AG08396 (cell line): ENCODE measurements at regions not wholly inside any gene's neighbourhood (a gene's known extent, or its start where the extent isn't known, plus 50 kb on each side); places are given as distances from the start of the nearest gene placed in this dataset.

Source experiments
- DNase-seq: peaks from one replicate; pipeline ENCODE4 v3.0.0; 2012; ENCODE audit warnings: low spot score, mixed read lengths

DNA sequence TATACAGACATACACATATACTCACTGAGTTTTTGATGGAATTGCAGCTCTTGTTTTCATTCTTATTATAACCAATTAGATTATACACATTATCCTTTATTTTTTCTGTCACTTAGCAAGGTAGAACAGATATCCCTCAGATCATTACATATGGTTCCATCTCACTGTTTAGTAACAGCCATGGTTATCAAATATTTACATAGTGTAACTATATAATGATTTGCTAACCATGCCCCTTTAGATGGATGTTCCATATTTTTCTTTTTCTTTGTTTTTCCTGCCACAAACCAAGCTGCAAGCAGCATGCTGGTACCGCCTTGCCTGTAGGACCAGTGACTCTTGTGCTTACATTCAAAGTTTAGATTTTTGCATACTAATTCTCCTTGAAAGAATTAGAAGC lies 163.4 kb upstream of the NFE2L3 start:
- no peak for DNase-seq

DNA sequence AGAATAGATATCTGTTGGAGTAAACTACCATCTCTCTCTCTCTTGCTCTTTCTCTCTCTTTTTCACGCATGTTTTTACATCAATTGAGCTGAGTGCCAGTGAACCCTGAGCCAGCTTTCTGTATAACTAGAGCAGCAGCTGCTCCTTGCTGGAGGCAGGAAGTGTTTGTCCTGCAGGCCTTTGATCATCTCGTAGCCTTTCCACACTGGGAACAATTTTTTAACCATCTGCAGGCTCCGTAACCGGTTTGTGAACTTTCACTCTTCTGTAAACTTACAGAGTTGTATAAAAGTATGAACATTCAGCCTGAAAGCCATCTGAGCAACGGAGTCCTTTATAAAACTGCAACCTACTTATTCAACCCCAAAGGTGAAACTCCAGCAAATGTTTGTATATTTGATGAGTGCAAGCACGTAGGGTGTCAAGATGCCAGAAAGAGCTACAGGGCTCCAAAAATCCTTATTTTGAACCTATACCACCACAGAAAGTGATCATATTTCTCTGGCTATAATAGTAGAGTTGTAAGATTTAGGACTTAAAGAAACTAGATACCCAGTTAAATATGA lies 162.8 kb upstream of the NFE2L3 start:
- DNase-seq: no peak

DNA sequence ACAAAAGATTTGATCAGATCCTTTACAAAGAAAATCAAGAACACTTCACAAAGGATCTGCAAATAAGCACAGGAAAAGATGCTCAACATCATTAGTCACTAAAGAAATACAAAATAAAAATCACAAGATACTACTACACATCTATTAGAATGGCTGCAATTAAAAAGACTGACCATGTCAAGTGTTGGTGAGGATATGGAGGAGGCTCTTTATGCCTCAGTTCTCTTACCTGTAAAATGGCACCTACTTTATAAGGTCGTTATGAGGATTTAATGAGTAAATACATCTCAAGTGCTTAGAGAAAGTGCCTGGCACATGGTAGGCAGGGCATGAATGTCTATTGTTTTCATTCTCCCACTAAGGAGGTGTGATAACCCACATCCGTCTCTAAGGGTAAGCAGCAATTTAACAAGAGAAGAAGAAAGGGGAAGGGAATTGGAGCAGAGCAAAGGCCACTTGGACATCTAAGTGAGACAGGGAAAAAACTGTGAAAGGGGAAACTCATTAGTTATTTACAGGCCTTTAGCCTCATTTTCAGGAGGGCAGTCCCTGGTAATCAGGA lies 157.5 kb upstream of the NFE2L3 start:
- DNase-seq: no peak

DNA sequence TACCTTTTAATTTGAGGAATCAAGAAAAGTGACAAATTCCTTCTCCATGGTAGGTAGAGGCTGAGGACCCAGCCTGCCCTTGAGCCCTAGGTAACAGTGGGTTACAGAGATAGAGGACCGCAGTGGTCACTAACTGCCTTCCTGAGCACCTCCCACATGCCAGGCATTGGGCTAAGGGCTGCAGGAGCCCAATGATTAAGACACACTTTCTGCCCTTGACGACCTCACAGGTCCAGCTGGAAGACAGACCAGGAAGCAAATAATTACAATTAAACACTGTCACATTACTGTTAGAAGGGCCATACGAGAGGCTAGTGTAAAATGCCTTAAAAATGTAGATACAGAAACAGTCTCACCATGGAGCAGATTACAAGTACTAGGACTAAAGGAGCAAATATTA lies 156.8 kb upstream of the NFE2L3 start:
- DNase-seq: no peak

DNA sequence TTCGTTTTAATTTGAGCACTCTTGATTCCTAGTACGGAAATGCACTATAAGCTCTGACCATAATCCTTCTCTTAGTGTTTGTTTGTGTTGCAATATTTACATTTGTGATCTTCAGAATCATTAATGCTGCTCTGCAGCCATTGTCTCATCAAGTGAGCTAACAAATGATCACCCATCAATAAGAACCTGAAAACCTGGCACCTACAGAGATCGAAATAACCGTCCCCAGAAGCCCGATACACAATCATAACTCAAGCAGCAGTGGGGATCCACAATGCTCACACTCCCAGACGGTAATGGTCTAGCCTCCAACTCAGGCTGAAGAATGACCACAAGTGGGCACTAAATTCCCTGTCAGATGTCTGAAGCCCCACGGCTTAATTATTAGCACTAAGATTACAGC lies 156.0 kb upstream of the NFE2L3 start:
- DNase-seq: no peak

DNA sequence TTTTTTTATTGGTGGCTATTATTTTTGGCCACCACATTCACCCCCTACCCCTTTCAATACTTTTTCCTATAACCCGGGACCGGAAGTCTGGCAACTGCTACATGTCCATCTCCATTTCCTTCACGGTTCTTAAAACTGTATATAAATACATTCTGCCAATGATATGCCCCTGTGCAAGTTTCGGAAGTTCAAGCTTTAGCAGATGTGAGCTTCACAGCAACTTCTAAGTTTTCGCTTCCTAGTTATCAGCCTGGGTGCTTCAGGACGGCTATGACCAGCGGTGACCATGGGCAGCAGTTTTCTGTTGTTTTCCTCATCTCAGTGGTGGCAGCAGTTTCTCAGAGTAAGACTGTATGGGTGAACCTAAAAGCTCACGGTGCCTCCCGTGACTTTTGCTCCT lies 153.5 kb upstream of the NFE2L3 start:
- no peak for DNase-seq

DNA sequence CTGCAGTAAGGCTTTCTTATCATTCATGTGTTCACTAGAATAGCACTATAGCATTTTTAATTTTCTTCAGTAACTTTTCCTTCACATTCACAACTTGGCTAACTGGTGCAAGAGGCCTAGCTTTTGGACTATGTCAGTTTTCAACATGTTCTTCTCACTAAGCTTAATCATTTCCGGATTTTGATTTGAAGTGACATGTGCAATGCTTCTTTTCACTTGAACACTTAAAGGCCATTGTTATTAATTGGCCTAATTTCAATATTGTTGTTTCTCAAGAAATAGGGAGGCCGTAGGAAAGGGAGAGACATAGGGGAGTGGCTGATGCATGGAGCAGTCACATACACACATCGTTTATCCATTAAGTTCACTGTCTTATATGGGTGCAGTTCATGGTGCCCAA lies 151.2 kb upstream of the NFE2L3 start:
- DNase-seq: no peak

DNA sequence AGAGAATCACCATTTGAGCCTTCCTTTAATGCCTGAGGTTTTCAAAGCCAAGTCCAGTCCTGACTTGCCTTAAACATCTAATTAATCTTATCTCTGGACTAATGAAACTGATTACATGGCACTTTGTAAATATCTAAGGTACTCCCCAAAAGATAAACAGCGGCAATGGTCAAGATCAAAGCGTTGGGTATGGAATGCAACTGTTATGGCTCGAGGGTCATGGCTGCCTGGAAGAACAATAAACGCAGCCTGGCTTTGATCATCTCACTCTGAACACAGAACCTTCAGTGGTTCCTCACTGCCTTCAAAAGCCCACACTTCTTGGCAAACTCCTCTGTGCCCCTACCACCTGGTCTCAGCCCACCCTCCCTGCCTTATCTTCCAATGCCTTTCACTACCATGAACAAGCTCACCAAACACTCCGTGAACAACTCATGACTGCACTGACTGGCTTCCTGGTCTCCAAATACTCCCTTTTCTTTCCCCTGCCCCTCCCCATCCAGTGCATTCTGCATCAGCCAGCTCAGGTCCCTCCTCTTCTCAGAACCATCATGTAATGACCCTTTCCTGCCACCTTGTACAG lies 150.2 kb upstream of the NFE2L3 start:
- no peak for DNase-seq

DNA sequence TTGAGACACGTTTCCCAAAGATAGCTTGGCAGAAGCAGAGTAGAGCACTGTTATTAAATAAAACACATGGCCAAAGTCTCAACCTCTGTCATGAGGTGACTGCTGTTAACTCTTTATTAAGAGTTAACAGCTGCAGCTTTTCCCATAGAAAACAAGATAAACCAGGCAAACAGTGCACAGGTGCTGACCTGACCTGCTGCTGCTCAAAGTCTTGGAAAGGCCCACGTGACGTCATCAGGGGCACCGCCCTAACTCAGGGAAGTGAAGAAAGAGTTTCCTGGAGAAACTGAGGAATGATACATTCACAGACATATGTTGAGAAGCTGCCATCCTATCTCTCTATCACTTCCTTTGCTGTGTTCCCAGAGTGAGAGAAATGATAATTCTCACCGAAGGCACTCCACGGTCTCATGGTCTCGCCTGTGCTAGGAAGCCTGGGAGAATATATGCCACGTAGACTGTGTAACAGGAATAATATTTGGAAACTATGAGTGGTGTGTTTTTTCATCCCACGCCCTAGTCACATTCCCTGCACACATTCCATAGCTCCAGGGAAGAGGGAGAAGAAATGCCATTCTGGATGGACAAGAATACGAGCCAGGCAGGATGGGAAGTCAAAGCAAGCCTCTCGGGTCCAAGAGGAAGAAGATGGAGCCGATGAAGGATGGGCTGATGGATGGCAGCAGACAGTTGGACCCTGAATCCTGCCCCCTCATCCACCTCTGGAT lies 146.2 kb upstream of the NFE2L3 start:
- no peak for DNase-seq

DNA sequence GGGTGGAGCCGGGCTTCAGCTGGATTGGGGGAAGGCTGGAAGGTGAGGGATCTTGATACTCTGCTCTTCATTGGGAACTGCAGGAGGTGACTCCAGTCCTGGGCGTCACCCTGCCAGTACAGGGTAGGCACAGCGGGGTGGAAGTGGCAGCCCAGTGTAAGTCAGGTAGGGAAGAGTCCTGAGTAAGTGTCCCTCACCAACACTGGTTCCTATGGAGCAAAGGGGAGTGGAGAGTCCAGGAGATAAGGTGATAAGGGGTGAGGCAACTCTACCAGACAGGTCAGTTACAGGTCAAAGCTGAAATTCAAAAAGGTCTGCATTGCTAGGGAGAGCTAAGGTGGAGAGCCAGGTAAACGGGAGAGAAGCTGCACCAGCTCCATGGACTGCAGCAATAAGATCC lies 145.6 kb upstream of the NFE2L3 start:
- DNase-seq: no peak

DNA sequence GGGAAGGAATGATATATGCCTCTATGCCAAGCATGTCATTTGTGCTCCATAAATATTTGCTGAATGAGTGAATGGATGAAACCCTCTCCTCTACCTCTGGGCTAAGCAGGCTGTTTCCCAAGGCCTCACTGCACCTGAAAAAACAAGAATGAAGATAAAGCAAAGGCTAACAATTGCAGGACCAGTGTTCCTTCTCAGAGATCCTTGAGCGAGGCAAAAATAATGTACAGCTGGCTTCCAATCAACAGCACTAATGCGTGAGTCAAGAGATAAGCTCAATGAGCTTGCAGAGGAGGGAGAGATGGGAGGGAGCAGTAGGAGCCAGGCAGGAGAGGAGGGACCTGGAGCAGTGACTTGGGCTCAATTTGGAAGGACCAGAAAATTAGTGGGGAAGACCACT lies 144.5 kb upstream of the NFE2L3 start:
- DNase-seq: no peak

DNA sequence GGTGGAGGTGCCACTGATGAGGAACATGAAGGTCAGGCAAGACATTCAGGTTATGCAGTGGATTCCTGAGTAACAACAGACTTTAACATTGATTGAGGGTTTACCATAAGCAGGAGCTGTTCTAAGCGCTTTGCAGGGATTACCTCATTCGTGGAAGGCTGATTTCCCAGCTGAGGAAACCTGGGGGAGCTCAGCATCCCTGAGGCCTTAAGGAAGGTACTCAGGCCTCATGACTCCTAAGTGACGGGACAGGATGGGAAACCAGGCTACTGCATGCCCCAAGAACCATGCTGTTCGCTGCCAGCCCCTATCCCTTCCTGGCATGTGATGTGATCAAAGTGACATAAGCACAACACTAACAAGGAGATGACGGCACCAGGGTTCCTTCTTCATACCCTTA lies 143.6 kb upstream of the NFE2L3 start:
- no peak for DNase-seq

DNA sequence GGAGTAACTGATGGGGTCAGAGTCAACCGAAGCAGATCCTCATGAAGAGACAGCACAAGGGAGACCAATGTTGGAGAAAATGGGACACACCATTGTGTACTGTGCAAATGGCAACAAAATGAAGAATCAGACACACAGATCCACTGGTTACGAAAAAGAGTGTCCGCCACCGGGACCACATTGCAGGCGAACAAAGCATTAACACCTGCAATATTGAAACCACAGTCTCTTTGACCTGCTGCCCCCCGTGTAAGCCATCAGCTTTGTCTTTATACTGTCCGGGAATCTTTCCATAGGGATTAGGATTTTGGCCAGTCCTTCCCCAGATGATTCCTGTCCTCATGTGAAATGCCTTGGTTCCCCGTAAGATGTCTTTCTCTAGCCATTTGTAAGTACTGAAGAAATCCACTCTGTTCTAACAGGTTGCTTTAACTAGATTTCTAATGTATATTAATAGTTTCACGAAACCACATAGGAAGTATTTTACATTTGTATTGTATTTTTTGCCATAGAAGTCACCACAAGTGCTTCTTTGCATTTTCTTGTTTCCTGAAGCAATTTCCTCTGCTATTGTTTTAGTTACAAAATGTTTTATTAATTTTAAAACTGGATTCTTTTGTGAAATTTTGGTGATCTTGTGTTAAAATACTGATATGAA lies 140.8 kb upstream of the NFE2L3 start:
- no peak for DNase-seq

DNA sequence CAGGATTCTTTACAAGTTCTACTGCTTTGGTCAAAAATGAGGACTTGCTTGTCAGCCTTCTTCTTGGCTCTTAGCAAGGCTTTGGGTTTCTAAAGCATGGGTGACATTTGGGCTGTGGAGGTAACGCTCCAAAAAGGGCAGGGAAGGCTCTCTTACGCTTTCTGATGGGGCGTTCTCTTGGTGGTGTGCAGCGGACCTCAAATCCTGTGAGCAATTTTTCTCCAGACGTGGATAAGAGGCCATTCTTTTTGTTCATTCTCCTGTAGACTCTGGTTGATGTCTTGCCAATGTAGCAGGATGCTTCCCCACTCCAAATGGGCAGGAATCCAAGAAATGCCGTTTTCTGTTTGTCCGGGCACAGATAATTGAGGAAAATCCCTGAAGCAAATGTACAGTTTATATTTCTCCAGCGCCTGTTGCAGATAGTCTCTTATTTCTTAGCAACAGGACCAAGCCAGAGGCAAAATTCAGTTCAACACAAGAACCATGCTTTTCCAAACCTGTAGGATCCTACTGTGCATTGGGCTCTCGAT lies 138.4 kb upstream of the NFE2L3 start:
- no peak for DNase-seq

DNA sequence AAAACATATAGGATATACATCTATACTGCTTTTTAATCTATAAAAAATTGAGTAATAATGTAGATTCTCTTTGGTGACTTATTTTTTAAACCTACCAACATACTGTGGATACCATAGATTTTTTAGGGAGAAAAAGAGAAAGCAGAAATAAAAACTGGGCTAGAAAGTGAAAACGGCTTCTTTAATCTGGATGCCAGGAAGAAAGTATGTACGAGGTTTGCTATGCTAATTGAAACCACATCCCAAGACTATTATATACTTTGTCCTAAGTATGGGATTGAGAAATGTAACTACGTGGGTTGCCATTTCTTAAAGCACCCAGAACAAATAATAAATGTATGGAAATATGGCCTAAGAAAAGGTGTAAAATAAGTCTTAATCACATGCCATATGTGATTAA lies 129.0 kb upstream of the NFE2L3 start:
- no peak for DNase-seq

DNA sequence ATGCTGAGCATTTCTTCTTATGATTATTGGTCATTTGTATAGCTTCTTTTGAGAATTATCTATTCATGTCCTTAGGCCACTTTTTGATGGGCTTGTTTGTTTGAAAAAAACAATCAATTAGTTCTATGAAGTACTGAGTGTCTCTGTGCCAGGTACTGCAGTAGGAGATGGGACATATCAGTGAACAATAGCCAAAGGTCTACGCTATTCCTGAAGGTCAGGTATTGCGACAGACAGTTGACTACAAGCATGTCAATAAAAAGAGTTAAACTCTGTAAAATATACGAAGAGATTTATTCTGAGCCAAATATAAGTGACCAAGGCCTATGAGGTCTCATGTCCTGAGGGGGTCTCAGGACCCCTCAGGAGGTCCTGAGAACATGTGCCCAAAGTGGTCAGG lies 122.1 kb upstream of the NFE2L3 start:
- DNase-seq: no peak

DNA sequence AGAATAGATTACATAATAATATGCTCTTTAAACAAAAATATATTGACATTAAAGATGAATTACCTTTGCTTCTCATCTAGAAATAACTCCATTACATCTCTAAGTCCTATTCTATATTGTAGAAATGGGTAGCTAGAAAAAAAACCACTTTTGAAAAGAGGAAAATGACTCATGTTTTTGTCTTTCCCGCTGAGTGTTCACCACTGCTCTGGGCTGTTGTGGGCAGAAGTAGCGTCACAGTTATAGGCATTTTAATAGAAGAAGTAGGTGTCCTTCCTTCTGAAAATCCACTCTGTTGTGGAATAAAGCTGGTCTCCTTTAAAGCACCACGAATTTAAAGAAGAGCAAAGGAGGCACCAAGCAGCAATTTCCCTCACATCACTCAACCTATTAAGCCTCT lies 117.6 kb upstream of the NFE2L3 start:
- no peak for DNase-seq

DNA sequence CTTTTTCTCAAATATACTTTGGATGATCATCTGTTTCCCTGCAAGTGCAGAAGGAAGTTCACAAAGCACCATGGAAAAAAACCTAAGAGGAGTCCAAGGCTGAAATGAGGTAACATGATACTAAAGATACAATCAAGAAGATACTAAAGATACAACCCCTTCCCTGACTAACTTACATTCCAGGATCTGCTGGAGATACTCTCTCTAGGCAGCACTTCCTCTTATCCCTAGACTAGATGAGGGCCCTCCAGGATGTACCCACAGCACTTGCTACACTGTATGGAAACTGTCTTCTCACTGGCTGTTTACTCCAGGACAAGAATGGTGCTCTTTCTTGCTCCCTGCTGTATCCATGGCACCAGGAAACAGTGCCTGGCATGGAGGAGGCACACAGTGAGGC lies 116.4 kb upstream of the NFE2L3 start:
- DNase-seq: no peak

DNA sequence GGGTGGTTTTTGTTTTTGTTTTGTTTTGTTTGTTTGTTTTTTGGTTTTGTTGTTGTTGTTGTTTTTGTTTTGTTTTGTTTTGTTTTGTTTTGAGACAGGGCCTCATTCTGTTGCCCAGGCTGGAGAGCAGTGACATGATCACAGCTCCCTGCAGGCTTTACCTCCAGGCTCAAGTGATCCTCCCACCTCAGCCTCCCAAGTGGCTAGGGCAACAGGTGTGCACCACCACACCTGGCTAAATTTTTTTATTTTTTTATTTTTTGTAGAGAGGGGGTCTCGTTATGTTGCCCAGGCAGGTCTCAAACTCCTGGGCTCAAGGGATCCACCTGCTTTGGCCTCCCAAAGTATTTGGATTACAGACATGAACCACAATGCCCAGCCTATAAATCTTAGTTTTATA lies 115.9 kb upstream of the NFE2L3 start:
- DNase-seq: no peak

DNA sequence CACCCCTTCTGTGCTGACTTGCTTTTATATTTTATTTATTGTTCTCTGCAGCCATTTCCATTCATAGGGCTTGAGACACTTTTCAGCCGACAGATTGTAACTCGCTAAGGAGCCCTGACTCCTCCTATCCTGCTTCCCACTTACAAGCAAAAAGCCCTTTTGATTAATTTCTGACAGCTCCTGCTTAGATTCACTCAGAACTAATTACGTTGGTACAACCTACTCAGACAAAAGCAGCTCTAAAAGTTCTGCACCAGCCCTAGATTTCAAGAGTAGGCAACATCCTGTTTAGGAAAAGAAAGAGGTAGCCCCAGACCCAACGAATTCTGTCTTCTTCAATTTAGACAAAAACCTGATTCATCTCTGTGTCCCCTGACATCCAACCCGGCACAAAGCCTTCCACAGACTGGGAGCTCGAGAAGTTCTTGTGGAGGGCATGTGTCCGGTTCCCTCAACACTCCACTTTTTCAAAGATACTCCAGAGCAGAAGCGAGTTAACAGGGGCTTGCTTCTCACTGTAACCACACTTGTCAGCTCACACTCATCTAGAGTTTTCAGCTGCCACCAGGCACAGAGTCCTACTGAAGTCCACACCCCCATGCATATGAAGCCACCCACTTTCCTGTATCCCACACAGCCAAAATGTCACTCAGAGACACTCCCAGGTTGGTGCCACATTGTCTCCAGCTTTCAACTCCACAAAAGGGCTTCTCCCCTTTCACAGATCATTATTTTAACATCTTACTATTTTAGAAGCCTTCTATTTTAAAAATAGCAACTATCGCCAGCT lies 113.6 kb upstream of the NFE2L3 start:
- no peak for DNase-seq

DNA sequence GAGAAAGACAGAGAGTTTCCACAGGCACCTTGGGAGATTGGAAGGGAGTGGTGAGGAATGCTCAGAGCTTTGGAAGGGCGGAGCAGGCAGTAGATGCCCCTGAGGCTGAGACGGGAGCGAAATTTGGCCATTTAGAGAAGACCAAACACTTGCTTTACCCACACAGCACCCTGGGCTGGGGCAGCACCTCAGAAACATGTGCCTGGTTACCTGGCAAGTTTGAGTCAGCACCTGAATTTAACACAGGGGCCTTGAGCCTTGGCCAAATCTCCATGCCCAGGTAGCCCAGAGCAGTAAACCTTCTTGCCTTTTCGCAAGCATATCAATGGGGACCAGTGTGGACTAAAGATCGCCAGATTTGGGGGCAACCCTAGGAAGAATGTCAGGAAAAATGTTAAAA lies 111.9 kb upstream of the NFE2L3 start:
- DNase-seq: no peak

DNA sequence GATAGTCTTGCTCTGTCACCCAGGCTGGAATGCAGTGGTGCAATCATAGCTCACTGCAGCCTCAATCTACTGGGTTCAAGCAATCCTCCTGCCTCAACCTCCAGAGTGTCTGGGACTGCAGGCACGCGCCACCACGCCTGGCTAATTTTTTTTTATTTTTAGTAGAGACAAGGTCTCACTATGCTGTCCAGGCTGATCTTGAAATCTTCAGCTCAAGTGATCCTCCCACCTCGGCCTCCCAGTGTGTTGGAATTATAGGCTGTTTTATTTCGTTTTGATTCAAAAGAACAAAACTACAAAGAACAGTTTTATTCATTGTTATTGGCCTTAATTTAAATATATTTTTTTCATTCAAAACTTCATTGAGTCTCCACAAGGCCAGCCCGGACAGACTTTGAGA lies 109.8 kb upstream of the NFE2L3 start:
- no peak for DNase-seq
